HG03342 (cell line): ENCODE measurements at regions not wholly inside any gene's neighbourhood (a gene's known extent, or its start where the extent isn't known, plus 50 kb on each side); places are given as distances from the start of the nearest gene placed in this dataset.

Experiments
- ATAC-seq: cut with Tn5 transposase; IDR thresholded peaks from one replicate; pipeline ENCODE4 v1.9.1; 2021; ENCODE audit warnings: mild to moderate bottlenecking, moderate library complexity; ENCODE audit not compliant: unreplicated experiment

DNA sequence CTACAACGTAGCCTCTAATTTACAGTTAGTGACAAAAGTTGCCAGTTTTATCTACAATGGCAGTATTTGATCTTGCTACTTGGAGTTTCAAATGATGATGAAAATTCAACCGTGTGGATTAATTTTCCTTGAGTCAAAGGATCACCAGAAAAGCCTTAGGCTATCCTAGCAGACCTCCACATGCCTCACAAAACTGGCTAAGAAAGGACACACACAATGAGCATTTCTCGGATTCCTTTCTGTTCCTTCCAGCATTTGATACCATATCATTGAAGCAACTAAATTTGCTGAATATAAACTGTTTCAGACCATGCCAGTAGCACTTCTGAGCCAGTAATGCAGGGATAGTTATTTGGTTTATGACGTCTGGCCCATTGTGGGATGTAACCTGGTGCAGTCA lies 587.4 kb upstream of the MDFIC2 start:
- no peak for ATAC-seq

DNA sequence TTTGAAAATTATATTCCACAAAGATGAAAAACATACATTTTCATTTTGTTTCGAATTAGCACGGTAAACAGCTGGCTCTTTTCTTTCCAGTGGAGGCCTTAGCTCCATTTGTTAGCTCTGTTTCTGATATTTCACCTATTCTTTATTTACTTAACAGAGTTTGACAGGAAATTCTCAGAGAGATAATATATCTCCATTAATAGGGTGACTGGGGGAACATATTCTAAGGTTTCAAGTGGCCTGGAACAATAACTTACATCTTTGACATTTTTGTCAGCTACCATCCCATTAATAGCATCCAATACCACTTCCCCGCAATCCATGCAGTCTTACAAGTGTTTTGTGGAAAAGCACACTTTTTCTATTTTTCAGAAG lies 577.6 kb upstream of the MDFIC2 start:
- ATAC-seq: no peak

DNA sequence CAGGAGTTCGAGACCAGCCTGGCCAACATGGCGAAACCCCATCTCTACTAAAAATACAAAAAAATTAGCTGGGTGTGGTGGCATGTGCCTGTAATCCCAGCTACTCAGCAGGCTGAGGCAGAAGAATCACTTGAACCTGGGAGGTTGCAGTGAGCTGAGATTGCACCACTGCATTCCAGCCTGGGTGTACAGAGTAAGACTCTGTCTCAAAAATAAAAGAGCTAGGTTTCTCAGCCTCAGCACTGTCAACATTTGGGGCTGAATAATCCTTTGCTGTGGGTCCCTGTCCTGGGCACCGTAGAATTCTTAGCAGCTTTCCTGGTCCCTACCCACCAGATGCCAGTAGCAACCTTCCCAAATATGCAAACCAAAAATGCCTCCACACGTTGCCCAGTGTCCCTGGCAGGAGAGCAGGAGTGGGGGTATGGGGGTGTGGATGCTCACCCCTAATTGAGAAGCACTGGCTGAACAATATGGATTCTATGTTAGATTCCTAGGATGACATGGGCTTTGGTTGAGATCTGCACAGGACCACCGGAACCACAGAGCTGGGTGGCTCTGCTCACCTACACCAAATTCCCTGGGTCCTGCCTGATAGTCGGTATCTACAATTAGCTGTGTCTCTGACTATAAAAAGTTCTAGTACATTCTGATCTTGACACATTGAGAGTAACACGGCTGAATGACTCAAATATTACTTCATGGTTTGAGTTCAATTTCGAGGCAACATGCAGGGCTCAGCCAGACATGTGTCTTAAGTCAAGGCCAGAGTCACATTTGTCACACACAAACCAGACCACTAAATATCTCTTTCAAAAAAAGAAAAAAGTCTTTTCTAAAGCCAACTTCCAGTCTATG lies 577.0 kb upstream of the MDFIC2 start:
- ATAC-seq: no peak

DNA sequence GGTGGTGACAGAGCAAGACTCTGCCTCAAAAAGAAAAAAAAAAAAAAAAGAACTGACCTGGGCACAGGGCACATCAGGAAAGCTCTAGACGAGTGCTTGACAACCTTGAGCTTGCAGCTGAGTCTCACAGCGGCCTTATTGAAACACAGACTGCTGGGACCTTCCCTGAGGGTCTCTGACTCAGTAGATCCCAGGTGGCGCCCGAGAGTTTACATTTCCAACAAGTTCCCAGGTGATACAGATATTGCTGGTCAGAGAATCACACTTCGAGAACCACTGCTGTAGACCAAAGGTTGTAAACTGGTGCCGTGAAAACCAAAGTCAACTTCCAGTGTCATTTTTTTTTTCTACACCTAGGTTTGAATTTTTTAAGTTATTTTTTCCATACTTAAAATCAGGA lies 573.2 kb upstream of the MDFIC2 start:
- ATAC-seq: no peak

DNA sequence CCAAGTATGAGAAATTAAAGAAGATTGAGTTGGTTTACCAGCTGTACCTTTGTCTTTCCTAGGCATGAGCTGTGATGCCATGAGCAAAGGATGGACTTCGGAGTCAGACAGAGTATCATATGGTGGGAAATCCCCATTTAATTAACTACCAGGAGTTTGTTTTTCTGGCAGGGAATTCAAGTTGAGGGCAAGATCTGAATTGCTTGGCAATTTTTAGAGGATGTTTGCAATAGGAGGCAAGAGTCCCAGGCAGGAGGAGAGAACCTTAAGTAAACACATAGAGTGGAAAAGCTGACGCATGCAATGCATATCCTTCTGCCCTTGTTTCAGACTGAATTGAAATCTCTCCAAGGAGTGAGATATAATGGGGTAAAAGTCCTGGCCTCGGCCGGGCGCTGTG lies 569.7 kb upstream of the MDFIC2 start:
- no peak for ATAC-seq

DNA sequence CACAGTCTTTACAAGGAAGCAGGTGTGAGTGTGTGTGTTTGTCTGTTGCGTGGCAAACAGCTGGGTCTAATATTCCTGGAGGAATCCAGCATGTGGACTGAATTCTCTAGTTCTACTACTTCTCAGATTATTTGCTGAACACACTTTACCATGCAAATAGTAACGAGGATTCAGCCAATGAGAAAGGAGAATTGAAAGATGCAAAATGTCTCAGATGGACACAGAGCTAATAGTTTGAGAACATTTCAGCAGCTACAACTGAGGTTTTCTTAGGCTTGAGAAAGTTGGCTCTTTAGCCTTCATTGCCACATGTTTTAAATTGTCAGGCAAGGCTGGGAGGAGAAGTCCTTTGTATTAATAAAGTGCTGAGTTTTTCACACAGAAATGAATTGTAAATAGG lies 568.0 kb upstream of the MDFIC2 start:
- ATAC-seq: no peak

DNA sequence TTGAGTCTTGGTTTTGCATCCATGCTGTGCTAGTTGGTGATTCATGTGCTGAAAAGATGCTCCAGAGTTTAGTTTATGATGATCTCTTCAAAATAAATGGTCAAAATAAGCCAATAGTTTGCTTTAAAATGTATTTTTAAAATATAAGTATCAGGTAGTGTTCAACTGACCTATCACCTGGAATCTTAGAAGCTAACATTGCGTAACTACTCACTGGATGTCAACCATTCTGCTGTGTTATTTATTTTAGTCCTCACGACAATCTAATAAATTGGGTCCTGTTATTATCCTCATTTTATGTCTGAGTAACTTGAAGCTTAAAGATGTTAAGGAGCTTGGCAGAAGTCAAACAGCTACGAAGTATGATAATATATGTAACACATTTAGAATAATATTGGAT lies 563.7 kb upstream of the MDFIC2 start:
- no peak for ATAC-seq

DNA sequence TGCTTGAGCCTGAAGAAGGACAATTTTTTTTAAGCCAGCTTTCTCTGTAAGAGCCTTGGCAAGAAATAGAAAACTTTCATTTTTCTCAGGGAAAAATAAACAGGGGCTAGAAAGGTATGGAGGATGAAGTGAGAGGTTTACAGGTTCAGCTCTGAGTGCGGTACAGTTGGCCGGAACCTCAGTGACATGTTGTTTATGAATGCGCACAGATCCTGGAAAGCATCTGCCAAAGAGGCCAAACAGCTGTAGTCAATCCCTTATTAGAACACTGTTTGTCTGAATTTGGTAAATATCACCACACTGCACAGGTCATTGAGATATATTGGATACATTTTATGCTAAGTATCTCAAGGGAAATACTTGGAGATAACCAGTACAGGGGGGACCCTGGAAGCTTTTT lies 561.8 kb upstream of the MDFIC2 start:
- ATAC-seq: no peak

DNA sequence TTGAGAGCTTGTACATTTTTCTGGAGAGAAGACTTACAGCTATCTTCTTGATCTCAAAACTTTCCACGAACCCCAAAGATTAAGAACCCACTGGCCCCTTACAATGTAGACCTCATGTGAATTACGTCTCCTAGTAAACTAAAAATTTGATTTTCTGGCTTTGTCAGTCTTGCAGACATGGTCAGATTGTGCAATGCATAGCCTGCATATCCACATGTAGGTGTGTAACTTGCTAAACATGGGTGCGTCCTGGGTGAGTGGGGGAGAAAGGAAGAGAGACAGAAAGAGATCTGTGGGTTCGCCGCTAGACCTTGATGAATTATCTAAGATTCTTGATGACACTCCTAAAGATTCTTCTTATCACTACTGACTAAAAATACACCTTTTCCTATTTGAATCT lies 561.2 kb upstream of the MDFIC2 start:
- ATAC-seq: no peak

DNA sequence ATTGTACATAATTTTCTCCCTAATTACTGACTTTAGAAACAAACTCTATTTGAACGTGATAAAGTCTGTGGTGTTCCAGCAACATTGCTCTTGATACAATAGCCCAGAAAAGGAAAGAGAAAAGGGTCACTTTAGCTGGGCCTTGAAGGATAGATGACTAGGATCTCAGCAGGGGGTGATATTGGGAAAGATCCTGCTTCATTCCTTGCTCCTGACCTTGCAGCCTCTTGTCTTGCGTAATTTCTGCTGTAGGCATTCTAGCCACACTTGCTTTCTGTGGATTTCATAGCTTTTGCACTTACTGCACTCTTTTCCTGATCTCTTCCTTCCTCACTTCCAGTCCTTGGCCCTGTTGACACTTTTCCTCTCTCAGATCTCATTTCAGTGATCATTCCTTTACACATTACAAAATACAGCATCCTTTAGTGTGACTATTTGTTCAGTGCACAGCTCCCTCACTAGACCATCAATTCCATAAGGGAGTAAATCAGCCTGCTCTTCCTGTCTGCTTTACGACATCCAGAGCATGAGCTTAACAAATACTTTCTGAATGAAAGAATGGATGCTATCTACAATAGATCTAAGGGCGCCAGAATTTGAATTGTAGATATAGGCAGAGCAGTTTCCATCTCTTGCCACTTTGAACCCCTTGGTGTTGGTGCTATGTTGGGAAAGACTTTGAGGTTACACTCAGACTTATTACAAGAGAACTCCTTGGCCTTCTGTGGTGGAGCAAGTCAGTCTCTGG lies 559.6 kb upstream of the MDFIC2 start:
- ATAC-seq: no peak

DNA sequence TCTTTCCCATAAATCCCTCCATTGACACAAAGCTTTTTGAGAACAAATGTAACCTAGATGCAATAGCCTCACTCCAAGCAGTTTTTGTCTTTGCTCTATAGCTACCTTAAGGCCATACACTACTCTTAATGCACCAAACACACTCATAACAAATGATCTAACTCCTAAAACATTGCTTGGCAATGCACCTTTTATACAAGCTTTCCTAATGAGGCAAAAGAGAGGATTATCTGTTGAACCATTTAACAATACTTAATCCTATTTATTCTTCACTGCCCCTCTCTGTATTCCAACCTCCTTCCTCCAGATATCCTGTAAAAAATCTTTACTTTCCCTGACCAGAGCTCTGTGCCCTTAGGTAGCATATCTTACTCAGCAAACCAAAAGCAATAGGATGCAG lies 558.1 kb upstream of the MDFIC2 start:
- no peak for ATAC-seq

DNA sequence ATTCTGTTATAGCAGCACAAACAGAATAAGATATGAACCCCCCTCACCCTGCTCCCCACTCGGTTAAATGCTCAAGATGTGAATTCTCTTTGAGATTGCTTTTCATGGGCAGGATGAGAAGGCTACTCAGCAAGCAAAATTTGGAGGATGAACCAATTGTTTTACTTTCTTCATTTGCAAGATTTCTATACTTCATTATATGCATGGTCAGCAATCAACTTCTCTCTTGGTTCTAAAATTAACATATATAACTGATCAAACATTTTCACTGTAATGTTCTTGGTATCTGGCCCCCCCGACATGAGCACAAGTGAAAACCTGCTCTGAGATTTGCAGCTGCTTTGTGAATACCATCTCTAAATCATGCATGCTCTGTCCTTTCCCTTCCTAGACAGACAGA lies 556.1 kb upstream of the MDFIC2 start:
- ATAC-seq: no peak

DNA sequence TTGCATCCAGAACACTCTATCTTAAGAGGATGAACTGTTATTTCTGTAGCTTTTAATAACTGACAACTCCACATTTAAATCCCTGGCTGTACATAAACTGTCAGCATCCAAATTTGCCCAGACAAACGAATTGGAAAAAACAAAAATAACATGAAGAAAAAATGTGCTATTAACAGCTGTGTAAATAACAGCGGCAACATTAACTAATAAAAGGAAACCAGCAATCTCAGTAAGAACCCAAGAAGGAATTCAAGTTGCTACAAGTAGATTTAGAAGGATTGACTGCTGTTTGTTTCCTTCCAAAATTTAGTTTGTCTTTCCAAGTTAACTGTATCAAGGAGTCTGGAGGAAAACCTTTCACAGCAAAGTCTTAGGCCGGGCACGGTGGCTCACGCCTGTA lies 550.6 kb upstream of the MDFIC2 start:
- no peak for ATAC-seq

DNA sequence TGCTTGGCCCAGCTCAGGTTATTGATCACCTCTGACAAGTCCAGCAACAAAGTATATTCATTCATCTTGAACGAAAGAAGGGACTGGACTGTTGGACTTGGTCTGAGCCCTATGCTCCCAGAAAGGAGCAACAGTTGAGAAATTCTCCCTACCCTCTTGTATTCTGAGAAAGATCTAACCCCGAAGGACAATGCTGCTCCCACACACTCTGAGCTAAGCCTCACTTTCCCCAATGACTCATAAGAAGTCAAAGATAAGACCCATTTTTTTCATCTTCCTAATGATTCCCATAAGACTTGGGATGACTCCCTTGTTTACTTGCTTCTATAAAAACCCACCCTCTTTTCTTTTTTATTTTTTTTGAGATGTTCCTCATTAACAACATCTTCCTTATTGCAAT lies 549.4 kb upstream of the MDFIC2 start:
- no peak for ATAC-seq

DNA sequence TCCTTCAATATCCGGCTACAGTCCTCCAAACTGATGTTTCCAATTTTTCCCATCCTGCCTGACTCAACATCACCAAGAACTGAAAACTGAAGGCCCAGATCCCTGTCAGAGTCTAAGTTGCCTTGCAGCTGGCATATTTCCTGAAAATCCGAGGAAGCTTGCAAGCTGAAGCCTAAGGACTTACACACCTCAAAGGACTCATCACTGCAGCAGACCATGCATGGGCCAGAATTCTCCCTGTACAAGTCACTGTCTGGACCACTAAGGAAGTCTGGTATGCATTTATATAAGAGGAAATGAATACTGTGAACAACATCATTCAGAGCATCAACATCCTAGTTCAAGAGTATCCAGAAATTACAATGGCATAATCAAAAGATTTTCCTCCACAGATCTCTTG lies 548.8 kb upstream of the MDFIC2 start:
- no peak for ATAC-seq

DNA sequence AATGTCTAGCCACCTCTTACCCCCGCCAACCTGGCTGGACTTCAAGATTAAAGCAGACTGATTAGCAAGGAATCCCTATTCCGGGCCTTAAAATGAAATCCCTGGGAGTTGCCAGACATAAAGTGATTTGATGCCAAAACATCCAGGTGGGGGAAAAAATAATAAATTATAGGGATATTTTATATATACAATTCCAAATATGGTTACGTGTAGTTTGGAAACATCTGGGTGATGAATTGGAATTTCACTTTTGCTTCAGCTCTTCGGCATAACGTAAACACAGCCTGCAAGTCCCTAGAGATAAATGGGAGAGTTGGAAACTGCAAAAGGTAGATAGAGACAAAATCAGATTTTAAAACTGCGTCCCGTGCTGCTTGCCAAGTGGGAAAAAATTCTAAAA lies 545.5 kb upstream of the MDFIC2 start:
- ATAC-seq: no peak

DNA sequence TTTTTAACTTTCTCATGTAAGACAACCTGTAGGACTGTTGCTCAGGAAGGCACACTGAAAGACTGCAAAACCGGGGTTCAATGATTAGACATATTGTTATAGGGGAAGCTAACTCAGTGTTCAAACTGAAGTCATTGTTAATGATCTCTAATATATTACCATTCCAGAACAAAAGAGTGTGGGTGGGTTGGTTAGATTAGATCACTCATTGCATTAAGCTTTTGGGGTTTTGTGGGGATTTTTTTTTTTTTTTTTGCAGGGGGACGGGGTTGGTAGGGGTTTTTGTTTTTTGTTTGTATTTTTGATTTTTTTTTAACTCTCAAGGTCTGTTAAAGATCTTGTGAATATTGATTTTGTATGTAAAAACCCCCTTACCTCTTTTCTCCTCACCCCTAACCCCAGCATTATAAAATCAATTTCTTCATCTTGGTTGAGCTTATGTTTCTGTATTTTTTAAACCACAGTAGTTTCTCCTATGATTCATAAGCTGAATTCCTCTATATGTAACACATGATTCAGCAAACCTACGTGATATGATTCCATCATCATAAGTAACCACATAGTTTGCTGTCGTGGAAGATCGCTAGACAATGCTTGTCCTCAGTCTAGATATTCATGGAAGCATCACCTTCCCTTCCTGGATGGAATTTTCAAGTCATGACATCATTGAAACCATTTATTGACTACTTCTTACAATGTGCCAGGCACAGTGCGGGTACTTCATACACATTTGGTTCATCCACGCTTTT lies 544.1 kb upstream of the MDFIC2 start:
- ATAC-seq: peak; percentile 53

DNA sequence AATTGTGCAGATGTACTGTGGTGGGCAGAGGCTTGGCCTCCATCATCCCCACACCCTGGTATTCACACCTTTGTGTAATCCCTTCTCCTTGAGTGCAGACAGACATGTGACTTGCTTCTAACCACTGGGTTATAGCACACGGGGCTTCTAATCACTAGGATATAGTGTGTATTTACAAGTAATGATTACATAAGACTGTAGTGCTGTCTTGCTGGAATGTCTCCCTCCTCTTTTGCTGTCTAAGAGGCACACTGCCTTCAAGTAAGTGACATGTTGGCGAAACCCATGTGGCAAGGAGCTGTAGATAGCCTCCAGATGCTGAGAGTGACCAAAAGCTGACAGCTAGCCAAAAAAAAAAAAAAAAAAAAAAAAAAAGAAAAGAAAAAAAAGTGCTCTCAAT lies 542.7 kb upstream of the MDFIC2 start:
- ATAC-seq: no peak

DNA sequence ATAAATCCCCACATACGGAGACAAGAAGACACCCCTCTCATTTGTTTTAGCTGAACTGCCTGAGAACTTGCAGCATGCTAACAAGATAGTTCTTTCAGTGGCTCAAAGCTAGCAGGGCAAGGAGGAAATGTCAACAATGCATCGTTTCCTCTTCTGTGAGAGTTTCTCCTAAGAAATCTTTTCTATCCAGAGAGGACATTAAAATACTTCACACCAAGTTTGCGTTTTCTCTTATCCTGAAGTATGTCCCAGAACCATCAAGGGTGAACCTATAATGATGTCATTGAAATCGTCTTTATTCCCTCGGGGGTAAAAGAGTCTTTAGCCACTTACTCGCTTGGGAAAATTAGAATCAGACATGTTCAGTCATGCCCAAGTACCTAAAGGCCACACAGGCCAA lies 541.7 kb upstream of the MDFIC2 start:
- ATAC-seq: no peak

DNA sequence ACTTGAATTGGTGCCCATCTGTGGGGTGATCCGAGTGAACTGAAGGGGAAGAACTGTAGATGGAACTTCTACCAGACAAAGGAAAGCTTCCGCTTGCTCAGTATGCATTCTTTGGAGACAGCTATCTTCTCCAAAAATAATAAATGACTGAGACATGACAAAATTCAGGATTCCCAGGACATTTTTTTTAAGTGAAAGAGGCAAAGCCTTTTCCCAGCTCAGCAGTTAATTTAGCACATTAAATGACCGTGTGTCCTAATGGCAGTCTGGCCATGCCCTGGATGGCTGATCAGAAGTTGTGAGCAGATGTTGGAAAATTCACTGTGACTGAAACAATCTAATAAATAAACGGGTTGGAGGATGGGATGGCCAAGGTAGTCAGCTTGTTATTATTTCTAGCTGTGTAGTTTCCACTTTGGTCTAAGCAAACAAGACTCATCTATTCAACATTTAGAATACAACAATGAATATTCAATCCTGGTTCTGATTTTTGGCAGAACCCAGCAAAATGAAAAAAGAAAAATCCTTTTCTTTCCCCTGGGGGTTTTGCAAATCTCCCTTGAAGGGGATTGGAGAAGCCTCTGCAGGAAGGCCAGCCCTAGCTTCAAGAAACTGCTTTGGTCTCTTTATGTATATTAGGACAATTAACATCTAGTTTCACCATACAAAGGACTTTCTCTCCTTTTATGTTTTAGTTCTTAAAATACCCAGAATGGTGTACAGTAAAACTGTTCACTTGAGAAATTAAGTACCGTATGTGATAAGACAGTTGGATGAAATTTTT lies 540.9 kb upstream of the MDFIC2 start:
- no peak for ATAC-seq
